HuH-7.5 (cell line): ENCODE measurements at regions not wholly inside any gene's neighbourhood (a gene's known extent, or its start where the extent isn't known, plus 50 kb on each side); places are given as distances from the start of the nearest gene placed in this dataset.

Source experiments
- DNase-seq: peaks from one replicate; pipeline ENCODE4 v3.0.0; 2011; ENCODE audit warnings: low spot score

GRCh38 chr6:95243053-95243452 lies 334.3 kb upstream of the MANEA start:
- DNase-seq, result no peak

GRCh38 chr6:95244751-95245150 lies 332.6 kb upstream of the MANEA start:
- no peak for DNase-seq

GRCh38 chr6:95248499-95248898 lies 328.8 kb upstream of the MANEA start:
- no peak for DNase-seq

GRCh38 chr6:95249175-95249574 lies 328.2 kb upstream of the MANEA start:
- no peak for DNase-seq

- no peak for DNase-seq
Measured at GRCh38 chr6:95249661-95250060, 327.7 kb upstream of the MANEA start.

GRCh38 chr6:95263840-95264239 lies 313.5 kb upstream of the MANEA start:
- no peak for DNase-seq

- no peak for DNase-seq
Measured at GRCh38 chr6:95266537-95267258, 310.6 kb upstream of the MANEA start.

GRCh38 chr6:95274686-95275235 lies 302.6 kb upstream of the MANEA start:
- no peak for DNase-seq

- DNase-seq, result no peak
Measured at GRCh38 chr6:95279616-95280015, 297.7 kb upstream of the MANEA start.

GRCh38 chr6:95280686-95281273 lies 296.6 kb upstream of the MANEA start:
- no peak for DNase-seq

GRCh38 chr6:95285881-95286280 lies 291.5 kb upstream of the MANEA start:
- no peak for DNase-seq

GRCh38 chr6:95286874-95287273 lies 290.5 kb upstream of the MANEA start:
- no peak for DNase-seq

GRCh38 chr6:95288251-95288650 lies 289.1 kb upstream of the MANEA start:
- DNase-seq, result no peak

- DNase-seq, result no peak
Measured at GRCh38 chr6:95292011-95292410, 285.3 kb upstream of the MANEA start.

GRCh38 chr6:95293257-95293656 lies 284.1 kb upstream of the MANEA start:
- DNase-seq, result no peak

GRCh38 chr6:95294043-95294442 lies 283.3 kb upstream of the MANEA start:
- DNase-seq, result no peak

GRCh38 chr6:95309545-95309944 lies 267.8 kb upstream of the MANEA start:
- no peak for DNase-seq

- DNase-seq, result no peak
Measured at GRCh38 chr6:95318137-95318536, 259.2 kb upstream of the MANEA start.

GRCh38 chr6:95321126-95321525 lies 256.2 kb upstream of the MANEA start:
- no peak for DNase-seq

GRCh38 chr6:95325916-95326315 lies 251.4 kb upstream of the MANEA start:
- no peak for DNase-seq

- DNase-seq, result no peak
Measured at GRCh38 chr6:95328231-95328630, 249.1 kb upstream of the MANEA start.

- no peak for DNase-seq
Measured at GRCh38 chr6:95352064-95352795, 225.1 kb upstream of the MANEA start.

GRCh38 chr6:95354551-95354950 lies 222.8 kb upstream of the MANEA start:
- no peak for DNase-seq
